Adrenal gland (tissue), 9 donors: ENCODE measurements at regions not wholly inside any gene's neighbourhood (a gene's known extent, or its start where the extent isn't known, plus 50 kb on each side); places are given as distances from the start of the nearest gene placed in this dataset.

Source experiments
- DNase-seq, 7 donors: peaks; one replicate each; pipeline ENCODE4 v3.0.0-alpha.2; 2019 to 2020
- H3K27ac ChIP-seq, 5 donors: fragments of 200-600 bp; sonication (generic) in 4 of 5; 1 replicate in 3 of 5; 2 replicates in 2 of 5; pipeline versions ENCODE4 v1.5.1 to v1.8.0; 2016 to 2020; ENCODE audit warnings: mild to moderate bottlenecking in 1 of 5
- H3K27me3 ChIP-seq: fragments of 200-600 bp; 2 replicates; pipeline ENCODE4 v1.8.0; 2021
- H3K36me3 ChIP-seq, 2 donors: fragments of 200-600 bp; replicated peaks in 1 of 2; 1 replicate in 1 of 2; 2 replicates in 1 of 2; pipeline versions ENCODE4 v1.5.1 to v1.8.0; 2018 to 2022
- H3K4me1 ChIP-seq, 2 donors: fragments of 200-600 bp; replicated peaks in 1 of 2; 1 replicate in 1 of 2; 2 replicates in 1 of 2; pipeline versions ENCODE4 v1.5.1 to v1.8.0; 2018 to 2021
- H3K4me3 ChIP-seq, 4 donors: fragments of 200-600 bp; sonication (generic) in 3 of 4; one replicate each; pipeline ENCODE4 v1.5.1; 2016 to 2018
- H3K9me3 ChIP-seq, 3 donors: fragments of 200-600 bp; sonication (generic) in 1 of 3; replicated peaks in 1 of 3; 1 replicate in 2 of 3; 2 replicates in 1 of 3; pipeline versions ENCODE4 v1.5.1 to v1.8.0; 2016 to 2021
- POLR2A ChIP-seq, 2 donors: fragments of 450-650 bp; IDR thresholded peaks; one replicate each; pipeline ENCODE4 v1.6.1; 2017; ENCODE audit warnings: antibody characterized with exemption in 2 of 2, mild to moderate bottlenecking in 2 of 2, moderate library complexity in 1 of 2
- WGBS, 4 donors: extraction: QIAGEN DNeasy Blood & Tissue Kit in 2 of 4; methylation state at CpG; one replicate each; pipeline versions ENCODE4 v1.1.5 to v1.1.7; 2013 to 2017; 5-methylcytosine and 5-hydroxymethylcytosine counted together
- intact Hi-C, 2 donors: fragments of 100-400 bp; cut with DNase I; formaldehyde crosslinking; loops; one replicate each; pipeline versions ENCODE4 v1.14.1 to v1.15.0; 2022 to 2023
- TF ChIP-seq, protein P1 (sequence below), 6 experiments: fragments of 450-650 bp in 4 of 6; fragments of 200-600 bp in 2 of 6; sonication (generic) in 1 of 6; IDR thresholded peaks; 1 replicate in 5 of 6; 2 replicates in 1 of 6; pipeline versions ENCODE4 v1.5.1 to v1.8.0; 2016 to 2021; ENCODE audit warnings: antibody characterized with exemption in 6 of 6, mild to moderate bottlenecking in 2 of 6, moderate library complexity in 1 of 6
- donor health status: healthy with polysubstance abuse.
- donor health status: Bipolar disorder and iron deficiency.
- donor health status: DM: yes; HTN: yes; CAD: no.
- donor health status: DM: no; HTN: no; CAD: no.
- donor health status: DM: no; HTN: no; CAD: no.

DNA sequence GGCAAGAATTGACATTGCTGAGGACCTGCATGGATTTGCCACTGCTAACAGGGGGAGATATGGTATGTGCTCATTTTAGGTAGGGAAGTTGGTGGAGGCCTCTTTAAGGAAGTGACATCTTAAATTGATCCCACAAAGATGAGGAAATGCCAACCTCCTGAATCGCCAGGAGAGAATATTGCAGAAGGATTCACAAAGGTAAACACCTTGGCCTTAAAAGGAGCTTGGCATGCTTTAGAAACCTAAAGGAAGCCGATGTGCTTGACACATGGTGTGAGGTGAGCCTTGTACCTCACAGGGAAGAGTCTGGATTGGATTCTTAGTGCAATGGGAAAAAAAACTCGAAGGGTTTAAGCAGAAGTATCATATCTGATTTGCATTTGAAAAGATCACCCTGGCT lies 470.5 kb upstream of the DAB1 start:
- TF ChIP-seq, protein P1, sequence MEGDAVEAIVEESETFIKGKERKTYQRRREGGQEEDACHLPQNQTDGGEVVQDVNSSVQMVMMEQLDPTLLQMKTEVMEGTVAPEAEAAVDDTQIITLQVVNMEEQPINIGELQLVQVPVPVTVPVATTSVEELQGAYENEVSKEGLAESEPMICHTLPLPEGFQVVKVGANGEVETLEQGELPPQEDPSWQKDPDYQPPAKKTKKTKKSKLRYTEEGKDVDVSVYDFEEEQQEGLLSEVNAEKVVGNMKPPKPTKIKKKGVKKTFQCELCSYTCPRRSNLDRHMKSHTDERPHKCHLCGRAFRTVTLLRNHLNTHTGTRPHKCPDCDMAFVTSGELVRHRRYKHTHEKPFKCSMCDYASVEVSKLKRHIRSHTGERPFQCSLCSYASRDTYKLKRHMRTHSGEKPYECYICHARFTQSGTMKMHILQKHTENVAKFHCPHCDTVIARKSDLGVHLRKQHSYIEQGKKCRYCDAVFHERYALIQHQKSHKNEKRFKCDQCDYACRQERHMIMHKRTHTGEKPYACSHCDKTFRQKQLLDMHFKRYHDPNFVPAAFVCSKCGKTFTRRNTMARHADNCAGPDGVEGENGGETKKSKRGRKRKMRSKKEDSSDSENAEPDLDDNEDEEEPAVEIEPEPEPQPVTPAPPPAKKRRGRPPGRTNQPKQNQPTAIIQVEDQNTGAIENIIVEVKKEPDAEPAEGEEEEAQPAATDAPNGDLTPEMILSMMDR (IDR thresholded peaks at IDR 0.05), result no peak
- TF ChIP-seq POLR2A (IDR thresholded peaks at IDR 0.05), result no peak
- Histone ChIP-seq H3K27ac (no peak overlapping the region), H3K4me3 (no peak overlapping the region), H3K27me3 (peaks cover 10% of the 10 kb centered on the region), H3K9me3 (no peaks in the 10 kb centered on the region), H3K36me3 (no peaks in the 10 kb centered on the region), H3K4me1 (no peaks in the 10 kb centered on the region)
- intact Hi-C loops, result no loop called here
- WGBS, 4 donors, result 61 to 68% (median 65%) methylated on average over 3 of the region's 3 CpGs
- no peak for DNase-seq

DNA sequence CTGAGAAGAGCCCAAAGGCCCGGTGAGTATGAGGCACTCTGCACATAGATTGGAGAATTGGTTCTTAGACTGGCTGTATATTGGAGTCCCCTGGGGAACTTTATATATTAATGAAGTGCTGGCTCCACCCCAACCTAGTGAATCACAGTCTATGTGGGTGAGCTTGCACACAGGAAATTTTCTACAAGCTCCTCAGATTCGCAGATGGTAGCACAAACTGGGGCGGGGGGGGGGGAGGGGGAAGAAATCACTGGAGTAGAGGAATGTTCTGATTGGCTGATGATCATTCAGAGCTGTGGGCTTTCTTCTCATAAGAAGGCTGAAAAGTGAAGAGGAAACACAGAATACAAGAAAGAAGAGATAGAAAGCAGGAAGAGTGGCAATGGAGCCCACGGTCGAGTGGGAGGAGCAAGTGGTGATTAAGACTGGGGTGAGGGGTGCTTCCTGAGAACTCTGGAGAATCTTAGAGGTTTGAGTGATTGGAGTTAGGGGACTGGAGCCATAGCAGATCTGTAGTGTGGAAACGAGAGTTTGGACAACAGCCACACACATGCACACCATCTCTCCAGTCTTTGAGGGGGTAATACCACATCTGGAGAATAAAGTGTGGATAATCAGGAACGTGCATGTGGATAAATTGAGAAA lies 465.9 kb upstream of the DAB1 start:
- WGBS, 4 donors, result 57 to 73% (median 62%) methylated on average over 5 to 7 of the region's 7 CpGs
- Histone ChIP-seq H3K4me3 (no peak overlapping the region), H3K4me1 (no peaks in the 10 kb centered on the region), H3K27me3 (peaks cover 3% of the 10 kb centered on the region), H3K36me3 (no peaks in the 10 kb centered on the region), H3K27ac (no peak overlapping the region), H3K9me3 (no peaks in the 10 kb centered on the region)
- no peak for TF ChIP-seq POLR2A (IDR thresholded peaks at IDR 0.05)
- TF ChIP-seq, protein P1 (IDR thresholded peaks at IDR 0.05), result no peak
- intact Hi-C loops, result no loop called here
- DNase-seq, result no peak

DNA sequence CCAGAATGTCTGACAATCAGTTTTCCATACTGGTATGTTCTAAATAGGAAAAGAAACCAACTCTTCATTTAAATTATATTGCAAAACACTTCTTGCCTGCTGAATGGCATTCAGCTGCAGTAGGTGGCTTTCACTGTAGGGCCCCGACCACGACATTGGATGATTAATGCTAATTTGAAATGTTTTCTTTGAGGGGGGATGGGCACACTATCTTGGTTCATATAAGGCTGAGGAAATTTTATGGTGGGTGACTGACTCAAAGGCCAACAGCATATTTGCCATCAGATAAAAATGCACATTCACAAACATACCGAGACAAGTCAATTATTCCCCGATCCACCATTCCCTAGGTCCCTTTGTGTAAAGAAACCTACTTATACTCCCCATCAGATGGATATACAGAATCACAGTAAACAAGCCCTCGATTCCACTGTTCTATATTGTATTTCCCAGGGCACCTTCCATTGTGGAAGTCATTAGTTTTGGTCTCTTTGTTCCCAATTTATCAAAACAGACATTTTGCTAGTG lies 464.2 kb upstream of the DAB1 start:
- H3K4me3 ChIP-seq, result no peak overlapping the region
- TF ChIP-seq, protein P1 (IDR thresholded peaks at IDR 0.05), result no peak
- TF ChIP-seq POLR2A (IDR thresholded peaks at IDR 0.05), result no peak
- H3K9me3 ChIP-seq, result no peaks in the 10 kb centered on the region
- H3K27me3 ChIP-seq, result peaks cover 3% of the 10 kb centered on the region
- 54 to 67% (median 60%) methylated on average over 5 of the region's 5 CpGs for WGBS, 4 donors
- H3K27ac ChIP-seq, result no peak overlapping the region
- DNase-seq, result no peak
- intact Hi-C loops, result no loop called here
- H3K4me1 ChIP-seq, result no peaks in the 10 kb centered on the region
- H3K36me3 ChIP-seq, result no peaks in the 10 kb centered on the region

DNA sequence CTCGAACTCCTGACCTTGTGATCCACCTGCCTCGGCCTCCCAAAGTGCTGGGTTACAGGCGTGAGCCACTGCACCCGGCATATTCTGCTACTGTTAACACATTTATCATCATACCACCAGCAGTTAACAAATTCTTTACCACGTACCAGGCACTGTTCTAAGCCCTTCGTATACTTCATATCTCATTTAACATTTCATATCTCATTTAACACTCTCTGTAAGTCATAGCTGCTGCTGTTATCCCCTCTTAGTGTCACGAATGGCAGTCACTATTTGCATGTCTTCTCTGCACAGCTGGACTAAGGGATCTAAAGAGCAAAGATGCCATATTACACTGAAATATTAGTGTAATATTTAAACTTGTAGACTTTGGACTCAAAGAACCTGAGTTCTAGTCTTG lies 462.5 kb upstream of the DAB1 start:
- H3K27me3 ChIP-seq, result no peaks in the 10 kb centered on the region
- intact Hi-C loops, result no loop called here
- no peaks in the 10 kb centered on the region for H3K9me3 ChIP-seq
- no peak overlapping the region for H3K27ac ChIP-seq
- TF ChIP-seq, protein P1 (IDR thresholded peaks at IDR 0.05), result no peak
- TF ChIP-seq POLR2A (IDR thresholded peaks at IDR 0.05), result no peak
- H3K4me1 ChIP-seq, result no peaks in the 10 kb centered on the region
- no peak overlapping the region for H3K4me3 ChIP-seq
- no peak for DNase-seq
- no peaks in the 10 kb centered on the region for H3K36me3 ChIP-seq
- 80 to 90% (median 83%) methylated on average over 7 of the region's 7 CpGs for WGBS, 4 donors
